Vagina (tissue), 2 donors: ENCODE measurements at regions not wholly inside any gene's neighbourhood (a gene's known extent, or its start where the extent isn't known, plus 50 kb on each side); places are given as distances from the start of the nearest gene placed in this dataset.

Source experiments
- POLR2A ChIP-seq, 2 donors: fragments of 450-650 bp; IDR thresholded peaks; one replicate each; pipeline ENCODE4 v1.6.1; 2017; ENCODE audit warnings: antibody characterized with exemption in 2 of 2, mild to moderate bottlenecking in 2 of 2, moderate library complexity in 2 of 2
- POLR2AphosphoS5 ChIP-seq, 2 donors: sonication (generic); formaldehyde crosslinking; IDR thresholded peaks; one replicate each; pipeline ENCODE4 v1.9.0; 2017; ENCODE audit warnings: antibody characterized with exemption in 2 of 2, mild to moderate bottlenecking in 2 of 2, low read depth in 1 of 2; ENCODE audit not compliant: insufficient read depth in 1 of 2
- TF ChIP-seq, protein P1 (sequence below), 3 experiments: fragments of 450-650 bp in 2 of 3; fragments of 200-600 bp in 1 of 3; sonication (generic) in 1 of 3; IDR thresholded peaks; one replicate each; pipeline ENCODE4 v1.5.1; 2017 to 2019; ENCODE audit warnings: antibody characterized with exemption in 3 of 3, mild to moderate bottlenecking in 2 of 3, moderate library complexity in 2 of 3

- TF ChIP-seq, protein P1, sequence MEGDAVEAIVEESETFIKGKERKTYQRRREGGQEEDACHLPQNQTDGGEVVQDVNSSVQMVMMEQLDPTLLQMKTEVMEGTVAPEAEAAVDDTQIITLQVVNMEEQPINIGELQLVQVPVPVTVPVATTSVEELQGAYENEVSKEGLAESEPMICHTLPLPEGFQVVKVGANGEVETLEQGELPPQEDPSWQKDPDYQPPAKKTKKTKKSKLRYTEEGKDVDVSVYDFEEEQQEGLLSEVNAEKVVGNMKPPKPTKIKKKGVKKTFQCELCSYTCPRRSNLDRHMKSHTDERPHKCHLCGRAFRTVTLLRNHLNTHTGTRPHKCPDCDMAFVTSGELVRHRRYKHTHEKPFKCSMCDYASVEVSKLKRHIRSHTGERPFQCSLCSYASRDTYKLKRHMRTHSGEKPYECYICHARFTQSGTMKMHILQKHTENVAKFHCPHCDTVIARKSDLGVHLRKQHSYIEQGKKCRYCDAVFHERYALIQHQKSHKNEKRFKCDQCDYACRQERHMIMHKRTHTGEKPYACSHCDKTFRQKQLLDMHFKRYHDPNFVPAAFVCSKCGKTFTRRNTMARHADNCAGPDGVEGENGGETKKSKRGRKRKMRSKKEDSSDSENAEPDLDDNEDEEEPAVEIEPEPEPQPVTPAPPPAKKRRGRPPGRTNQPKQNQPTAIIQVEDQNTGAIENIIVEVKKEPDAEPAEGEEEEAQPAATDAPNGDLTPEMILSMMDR (IDR thresholded peaks at IDR 0.05): no peak
- TF ChIP-seq POLR2A (IDR thresholded peaks at IDR 0.05): no peak
- TF ChIP-seq POLR2AphosphoS5 (IDR thresholded peaks at IDR 0.05; ENCODE audit: insufficient read depth in 1 of 2, low read depth in 1 of 2): no peak
Measured at GRCh38 chr15:61682891-61683735, 377.1 kb downstream of the VPS13C start.
